ENCODE measurements at regions not wholly inside any gene's neighbourhood (a gene's known extent, or its start where the extent isn't known, plus 50 kb on each side); places are given as distances from the start of the nearest gene placed in this dataset.

DNA sequence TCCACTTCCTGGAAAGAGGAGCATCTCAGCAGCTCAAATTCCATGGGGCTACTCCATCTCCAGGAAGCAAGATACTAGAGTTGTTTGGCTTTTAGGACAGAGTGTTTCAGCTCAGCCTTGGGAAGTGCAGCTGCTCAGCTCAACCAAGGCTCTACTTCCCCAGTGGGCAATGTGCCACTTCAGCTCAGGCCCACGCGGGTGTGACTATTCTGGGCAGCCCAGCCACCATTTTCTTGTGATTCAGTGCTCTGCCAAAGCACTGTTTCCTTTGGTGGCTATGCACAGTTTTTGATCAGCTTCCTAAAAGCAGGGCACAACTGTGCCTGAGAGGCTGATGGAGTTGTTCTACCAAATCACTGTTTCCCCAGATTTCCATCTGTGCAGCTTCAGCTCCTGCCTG, 1104.9 kb upstream of the TMPRSS15 start:
- TF ChIP-seq POLR2A (IDR thresholded peaks at IDR 0.05; ENCODE audit: low read length), result no peak
- TF ChIP-seq GATA1 (IDR thresholded peaks at IDR 0.05; ENCODE audit: low read depth, low read length), result no peak
